ENCODE measurements at regions not wholly inside any gene's neighbourhood (a gene's known extent, or its start where the extent isn't known, plus 50 kb on each side); places are given as distances from the start of the nearest gene placed in this dataset.
"Not testable (repeated sequence)": the region's sequence is repeated elsewhere in the genome, so short reads cannot be mapped to it uniquely, and the experiment has no call there.

DNA sequence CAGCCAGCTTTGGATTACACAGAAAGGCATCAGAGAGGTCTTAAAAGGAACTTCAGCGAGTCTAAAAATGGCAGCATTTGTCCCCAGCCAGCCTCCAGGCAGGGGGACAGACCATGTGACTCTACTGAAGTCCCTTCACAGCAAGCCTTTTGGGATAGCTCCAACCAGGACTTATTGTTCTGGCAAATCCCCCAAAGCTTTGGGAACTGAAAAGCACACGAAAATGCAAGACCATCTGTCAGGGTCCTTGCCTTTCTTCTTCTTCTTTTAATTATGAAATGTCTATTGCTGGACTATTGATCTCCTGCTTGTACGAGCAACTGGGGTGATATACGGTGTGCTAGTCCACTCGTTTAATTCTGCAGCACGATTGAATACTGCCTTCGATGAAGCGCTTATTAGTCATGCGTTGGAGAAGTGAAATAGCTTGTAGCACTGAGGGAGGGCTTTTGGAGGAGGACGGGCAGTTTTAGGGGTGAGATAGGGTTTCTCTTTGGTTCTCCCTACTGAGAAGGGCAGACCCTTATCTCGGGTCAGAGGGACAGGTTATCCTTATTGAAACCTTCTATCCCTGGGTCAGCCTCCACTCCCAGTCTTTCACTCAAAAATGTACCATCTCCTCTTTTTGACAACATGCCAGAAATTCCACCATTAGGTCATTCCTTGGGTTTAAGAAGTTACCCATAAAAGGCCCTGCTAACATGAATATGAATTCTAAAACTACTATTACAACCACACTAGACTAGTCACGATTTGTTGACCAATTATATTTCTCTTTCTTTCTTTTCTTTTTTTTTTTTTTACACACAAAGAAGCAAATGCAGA is 416.4 kb downstream of the MIAT start:
- Histone ChIP-seq H3K4ac (ENCODE audit: low read depth, low read length) (no peak overlapping the region), H3K4me3 (ENCODE audit: low read length) (no peak overlapping the region), H3K27ac (ENCODE audit: low read depth, low read length) (no peak overlapping the region), H4K5ac (ENCODE audit: low read length) (no peak overlapping the region), H2BK5ac (ENCODE audit: low read length) (no peak overlapping the region), H4K8ac (ENCODE audit: low read depth, low read length) (no peak overlapping the region), H3K56ac (ENCODE audit: low read length) (no peak overlapping the region), H3K4me1 (ENCODE audit: control insufficient read depth, low read depth, low read length) (no peaks in the 10 kb centered on the region), H2AK5ac (ENCODE audit: low read length) (no peak overlapping the region), H2BK15ac (replicated peaks; ENCODE audit: low read depth) (no peak overlapping the region), H3K23ac (ENCODE audit: low read length) (no peak overlapping the region), H3K4me2 (ENCODE audit: low read length) (no peak overlapping the region), H3K18ac (ENCODE audit: low read length) (no peak overlapping the region), H3K36me3 (ENCODE audit: control insufficient read depth, insufficient read depth, low read length) (no peaks in the 10 kb centered on the region), H3K27me3 (ENCODE audit: insufficient read depth, low read length, poor library complexity) (no peaks in the 10 kb centered on the region), H3K79me1 (ENCODE audit: low read length) (no peaks in the 10 kb centered on the region), H3K9ac (ENCODE audit: low read length) (no peak overlapping the region), H3K79me2 (ENCODE audit: control insufficient read depth, insufficient read depth, low read length) (no peaks in the 10 kb centered on the region), H2BK120ac (ENCODE audit: low read depth, low read length) (no peak overlapping the region)
- WGBS (ENCODE audit: extremely low coverage, insufficient coverage, low lambda C conversion rate), result no CpG with 5 or more reads among the region's 12 CpGs
- DNase-seq, result no peak

DNA sequence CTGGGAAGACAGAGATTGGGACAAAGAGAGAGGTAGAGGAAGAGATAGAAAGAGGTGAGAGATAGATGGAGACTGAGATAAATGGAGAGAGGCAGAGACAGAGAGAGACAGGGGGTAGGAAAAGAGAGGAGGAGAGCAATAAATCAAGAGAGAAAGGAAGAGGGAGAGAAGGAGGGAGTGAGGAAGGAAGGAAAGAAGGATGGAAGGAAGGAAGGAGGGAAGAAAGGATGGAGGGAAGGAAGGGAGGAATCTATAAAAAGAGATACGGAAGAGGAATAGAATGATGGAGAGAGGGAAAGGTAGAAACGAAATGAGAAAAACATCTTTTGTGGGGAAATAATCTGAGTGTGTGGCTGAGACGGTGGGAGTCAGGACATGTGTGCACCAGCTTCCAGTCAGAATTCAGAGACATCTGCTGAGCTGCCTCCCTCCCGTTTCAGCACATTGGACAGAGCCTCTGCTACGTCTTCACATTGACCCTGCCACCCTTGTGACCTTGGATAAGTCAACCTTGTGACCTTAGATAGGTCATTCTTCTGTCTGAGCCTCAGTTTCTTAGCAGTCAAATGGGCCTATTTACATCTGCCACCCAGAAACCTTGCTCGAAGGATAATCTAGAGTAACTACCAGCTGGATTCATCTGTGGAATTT is 417.8 kb downstream of the MIAT start:
- DNase-seq, result peak; percentile 66
- no peak overlapping the region for H3K23ac ChIP-seq (ENCODE audit: low read length)
- H3K79me1 ChIP-seq (ENCODE audit: low read length), result no peaks in the 10 kb centered on the region
- H3K4me1 ChIP-seq (ENCODE audit: control insufficient read depth, low read depth, low read length), result no peaks in the 10 kb centered on the region
- no peaks in the 10 kb centered on the region for H3K36me3 ChIP-seq (ENCODE audit: control insufficient read depth, insufficient read depth, low read length)
- H3K4me3 ChIP-seq (ENCODE audit: low read length), result no peak overlapping the region
- WGBS (ENCODE audit: extremely low coverage, insufficient coverage, low lambda C conversion rate), result 100% methylated on average over 2 of the region's 6 CpGs
- H3K9ac ChIP-seq (ENCODE audit: low read length), result no peak overlapping the region
- H3K56ac ChIP-seq (ENCODE audit: low read length), result no peak overlapping the region
- no peak overlapping the region for H3K4me2 ChIP-seq (ENCODE audit: low read length)
- no peak overlapping the region for H4K5ac ChIP-seq (ENCODE audit: low read length)
- no peak overlapping the region for H2AK5ac ChIP-seq (ENCODE audit: low read length)
- no peak overlapping the region for H3K27ac ChIP-seq (ENCODE audit: low read depth, low read length)
- no peak overlapping the region for H2BK15ac ChIP-seq (replicated peaks; ENCODE audit: low read depth)
- no peak overlapping the region for H4K8ac ChIP-seq (ENCODE audit: low read depth, low read length)
- H3K18ac ChIP-seq (ENCODE audit: low read length), result no peak overlapping the region
- no peak overlapping the region for H3K4ac ChIP-seq (ENCODE audit: low read depth, low read length)
- no peak overlapping the region for H2BK5ac ChIP-seq (ENCODE audit: low read length)
- H3K79me2 ChIP-seq (ENCODE audit: control insufficient read depth, insufficient read depth, low read length), result no peaks in the 10 kb centered on the region
- no peaks in the 10 kb centered on the region for H3K27me3 ChIP-seq (ENCODE audit: insufficient read depth, low read length, poor library complexity)
- no peak overlapping the region for H2BK120ac ChIP-seq (ENCODE audit: low read depth, low read length)

DNA sequence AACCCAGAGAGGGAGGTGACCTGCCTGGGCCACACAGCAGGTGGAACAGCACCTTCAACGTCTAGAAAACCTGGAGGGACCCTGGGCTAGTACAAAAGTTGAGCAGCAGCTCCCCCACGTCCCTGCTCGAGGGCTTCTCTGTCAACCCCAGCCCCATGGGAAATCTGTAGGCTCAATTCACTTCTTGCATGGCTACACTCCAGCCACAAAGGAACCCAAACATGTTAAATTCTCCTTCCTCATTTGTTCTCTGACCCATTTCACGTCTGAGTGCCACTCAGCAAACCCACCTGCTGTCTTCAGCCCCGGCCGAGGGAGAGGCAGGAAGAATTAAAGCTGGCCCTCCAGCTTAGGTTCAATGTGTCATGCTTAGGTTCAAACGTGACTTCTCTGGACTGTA is 418.5 kb downstream of the MIAT start:
- no peak overlapping the region for H2BK120ac ChIP-seq (ENCODE audit: low read depth, low read length)
- H3K36me3 ChIP-seq (ENCODE audit: control insufficient read depth, insufficient read depth, low read length), result no peaks in the 10 kb centered on the region
- H3K56ac ChIP-seq (ENCODE audit: low read length), result no peak overlapping the region
- H3K4me3 ChIP-seq (ENCODE audit: low read length), result no peak overlapping the region
- no peak overlapping the region for H3K23ac ChIP-seq (ENCODE audit: low read length)
- no peak overlapping the region for H2BK5ac ChIP-seq (ENCODE audit: low read length)
- H2BK15ac ChIP-seq (replicated peaks; ENCODE audit: low read depth), result no peak overlapping the region
- H4K8ac ChIP-seq (ENCODE audit: low read depth, low read length), result no peak overlapping the region
- H3K79me2 ChIP-seq (ENCODE audit: control insufficient read depth, insufficient read depth, low read length), result no peaks in the 10 kb centered on the region
- no peak overlapping the region for H3K4ac ChIP-seq (ENCODE audit: low read depth, low read length)
- no peak overlapping the region for H2AK5ac ChIP-seq (ENCODE audit: low read length)
- H3K18ac ChIP-seq (ENCODE audit: low read length), result no peak overlapping the region
- no peaks in the 10 kb centered on the region for H3K27me3 ChIP-seq (ENCODE audit: insufficient read depth, low read length, poor library complexity)
- no peak overlapping the region for H3K4me2 ChIP-seq (ENCODE audit: low read length)
- no peaks in the 10 kb centered on the region for H3K79me1 ChIP-seq (ENCODE audit: low read length)
- H3K27ac ChIP-seq (ENCODE audit: low read depth, low read length), result no peak overlapping the region
- no peak overlapping the region for H3K9ac ChIP-seq (ENCODE audit: low read length)
- DNase-seq, result no peak
- no peaks in the 10 kb centered on the region for H3K4me1 ChIP-seq (ENCODE audit: control insufficient read depth, low read depth, low read length)
- no CpG with 5 or more reads among the region's 7 CpGs for WGBS (ENCODE audit: extremely low coverage, insufficient coverage, low lambda C conversion rate)
- H4K5ac ChIP-seq (ENCODE audit: low read length), result no peak overlapping the region

DNA sequence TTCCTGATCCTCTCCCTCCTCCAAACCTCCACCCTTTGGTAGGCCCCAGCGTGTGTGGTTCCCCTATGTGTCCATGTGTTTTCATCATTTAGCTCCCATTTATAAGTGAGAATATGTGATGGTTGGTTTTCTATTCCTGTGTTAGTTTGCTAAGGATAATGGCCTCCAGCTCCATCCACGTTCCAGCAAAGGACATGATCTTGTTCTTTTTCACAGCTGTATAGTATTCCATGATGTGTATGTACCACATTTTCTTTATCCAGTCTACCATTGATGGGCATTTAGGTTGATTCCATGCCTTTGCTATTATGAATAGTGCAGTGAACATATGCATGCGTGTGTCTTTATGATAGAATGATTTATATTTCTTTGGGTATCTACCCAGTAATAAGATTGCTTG is 420.7 kb downstream of the MIAT start:
- H3K56ac ChIP-seq (ENCODE audit: low read length), result not testable (repeated sequence)
- WGBS (ENCODE audit: extremely low coverage, insufficient coverage, low lambda C conversion rate), result no CpG with 5 or more reads among the region's 3 CpGs

DNA sequence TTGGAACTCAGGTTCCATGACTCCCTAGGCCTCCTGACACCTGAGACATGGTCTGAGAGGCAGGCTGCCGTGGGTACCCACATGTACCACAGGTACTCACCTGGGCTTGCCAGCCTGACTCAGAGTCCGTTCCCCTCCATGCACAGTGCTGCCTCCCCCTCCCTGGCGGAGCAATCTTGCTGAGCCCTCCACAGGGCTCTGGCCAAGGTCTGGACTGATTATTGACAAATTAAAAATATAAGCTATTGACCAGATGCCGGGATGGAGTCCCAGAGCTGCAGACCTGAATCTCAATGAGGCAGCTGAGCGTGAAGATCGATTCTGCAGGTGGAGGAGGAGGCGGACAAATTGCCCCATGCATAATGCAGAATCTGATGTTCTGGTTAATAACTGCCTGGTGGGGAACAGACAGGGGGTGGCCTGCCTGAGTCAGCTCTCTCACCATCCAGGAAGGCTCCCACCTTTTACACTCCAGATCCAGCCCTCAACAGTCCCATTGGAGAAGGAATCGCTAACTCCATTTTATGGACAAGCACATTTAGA is 422.7 kb downstream of the MIAT start:
- Histone ChIP-seq H4K8ac (ENCODE audit: low read depth, low read length) (no peak overlapping the region), H3K36me3 (ENCODE audit: control insufficient read depth, insufficient read depth, low read length) (no peaks in the 10 kb centered on the region), H3K27me3 (ENCODE audit: insufficient read depth, low read length, poor library complexity) (no peaks in the 10 kb centered on the region), H2BK120ac (ENCODE audit: low read depth, low read length) (no peak overlapping the region), H3K4me1 (ENCODE audit: control insufficient read depth, low read depth, low read length) (no peaks in the 10 kb centered on the region), H3K79me1 (ENCODE audit: low read length) (no peaks in the 10 kb centered on the region), H3K4ac (ENCODE audit: low read depth, low read length) (no peak overlapping the region), H4K5ac (ENCODE audit: low read length) (no peak overlapping the region), H3K56ac (ENCODE audit: low read length) (no peak overlapping the region), H3K9ac (ENCODE audit: low read length) (no peak overlapping the region), H3K79me2 (ENCODE audit: control insufficient read depth, insufficient read depth, low read length) (no peaks in the 10 kb centered on the region), H3K4me3 (ENCODE audit: low read length) (no peak overlapping the region), H2BK5ac (ENCODE audit: low read length) (no peak overlapping the region), H3K23ac (ENCODE audit: low read length) (no peak overlapping the region), H3K4me2 (ENCODE audit: low read length) (no peak overlapping the region), H3K18ac (ENCODE audit: low read length) (no peak overlapping the region), H2BK15ac (replicated peaks; ENCODE audit: low read depth) (no peak overlapping the region), H3K27ac (ENCODE audit: low read depth, low read length) (no peak overlapping the region), H2AK5ac (ENCODE audit: low read length) (no peak overlapping the region)
- WGBS (ENCODE audit: extremely low coverage, insufficient coverage, low lambda C conversion rate), result no CpG with 5 or more reads among the region's 8 CpGs
- no peak for DNase-seq

More for the DNA sequence above, 420.7 kb downstream of the MIAT start:
- not testable (repeated sequence) for H2BK5ac ChIP-seq (ENCODE audit: low read length); H3K27me3 ChIP-seq (ENCODE audit: insufficient read depth, low read length, poor library complexity); H3K79me1 ChIP-seq (ENCODE audit: low read length); H2AK5ac ChIP-seq (ENCODE audit: low read length); H3K4ac ChIP-seq (ENCODE audit: low read depth, low read length); H3K79me2 ChIP-seq (ENCODE audit: control insufficient read depth, insufficient read depth, low read length); H3K23ac ChIP-seq (ENCODE audit: low read length); H3K36me3 ChIP-seq (ENCODE audit: control insufficient read depth, insufficient read depth, low read length); H3K4me1 ChIP-seq (ENCODE audit: control insufficient read depth, low read depth, low read length); DNase-seq; H4K8ac ChIP-seq (ENCODE audit: low read depth, low read length); H3K27ac ChIP-seq (ENCODE audit: low read depth, low read length); H2BK15ac ChIP-seq (replicated peaks; ENCODE audit: low read depth); H3K9ac ChIP-seq (ENCODE audit: low read length); H4K5ac ChIP-seq (ENCODE audit: low read length); H3K18ac ChIP-seq (ENCODE audit: low read length); H3K4me3 ChIP-seq (ENCODE audit: low read length); H3K4me2 ChIP-seq (ENCODE audit: low read length); H2BK120ac ChIP-seq (ENCODE audit: low read depth, low read length)

All from mesendoderm (in vitro differentiated cells).